Neural cell (in vitro differentiated cells): ENCODE measurements at regions not wholly inside any gene's neighbourhood (a gene's known extent, or its start where the extent isn't known, plus 50 kb on each side); places are given as distances from the start of the nearest gene placed in this dataset.

Source experiments
- EZH2 ChIP-seq: fragments of 200-600, 300-800 bp; shearing (Covaris generic), sonication (generic); IDR thresholded peaks from 2 replicates; pipeline ENCODE4 v1.6.1; 2014; ENCODE audit warnings: antibody characterized with exemption, low read length, borderline replicate concordance, mild to moderate bottlenecking; ENCODE audit not compliant: insufficient read depth, poor library complexity, severe bottlenecking
- MXI1 ChIP-seq: fragments of 450-650 bp; conservative IDR thresholded peaks from 2 replicates; pipeline ENCODE4 v1.6.1; 2014; ENCODE audit warnings: antibody characterized with exemption, mild to moderate bottlenecking; ENCODE audit not compliant: poor library complexity, severe bottlenecking
- POLR2AphosphoS5 ChIP-seq: IDR thresholded peaks from 2 replicates; pipeline ENCODE4 v1.6.1; 2012
- SMC3 ChIP-seq: fragments of 450-650 bp; conservative IDR thresholded peaks from 2 replicates; pipeline ENCODE4 v1.6.1; 2014; ENCODE audit warnings: antibody characterized with exemption, mild to moderate bottlenecking, moderate library complexity; ENCODE audit not compliant: poor library complexity
- TF ChIP-seq, protein P1 (sequence below): fragments of 450-650 bp; IDR thresholded peaks from 2 replicates; pipeline ENCODE4 v1.5.1; 2014; ENCODE audit warnings: antibody characterized with exemption, mild to moderate bottlenecking, moderate library complexity; ENCODE audit not compliant: poor library complexity, severe bottlenecking

DNA sequence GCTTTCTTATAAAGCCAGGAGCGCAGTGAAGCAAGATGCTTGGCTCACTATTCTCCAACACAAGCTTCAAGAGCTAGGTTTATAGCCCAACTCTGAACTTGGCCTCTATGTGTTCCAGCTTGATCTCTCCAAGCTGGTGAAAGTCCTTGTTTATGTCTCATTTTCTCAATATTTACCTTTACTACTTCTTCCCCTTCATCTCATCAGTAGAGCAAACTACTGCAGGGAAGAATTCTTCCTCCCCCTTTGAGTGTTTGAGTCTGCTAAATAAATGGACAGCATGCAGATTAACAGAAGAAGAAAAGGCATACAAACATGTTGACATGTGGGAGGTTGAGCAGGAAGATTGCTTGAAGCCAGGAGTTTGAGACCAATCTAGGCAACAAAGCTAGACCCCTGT is 460.7 kb downstream of the ZNF608 start:
- TF ChIP-seq SMC3 (no peak), MXI1 (no peak), EZH2 (no peak), POLR2AphosphoS5 (no peak)
- TF ChIP-seq, protein P1, sequence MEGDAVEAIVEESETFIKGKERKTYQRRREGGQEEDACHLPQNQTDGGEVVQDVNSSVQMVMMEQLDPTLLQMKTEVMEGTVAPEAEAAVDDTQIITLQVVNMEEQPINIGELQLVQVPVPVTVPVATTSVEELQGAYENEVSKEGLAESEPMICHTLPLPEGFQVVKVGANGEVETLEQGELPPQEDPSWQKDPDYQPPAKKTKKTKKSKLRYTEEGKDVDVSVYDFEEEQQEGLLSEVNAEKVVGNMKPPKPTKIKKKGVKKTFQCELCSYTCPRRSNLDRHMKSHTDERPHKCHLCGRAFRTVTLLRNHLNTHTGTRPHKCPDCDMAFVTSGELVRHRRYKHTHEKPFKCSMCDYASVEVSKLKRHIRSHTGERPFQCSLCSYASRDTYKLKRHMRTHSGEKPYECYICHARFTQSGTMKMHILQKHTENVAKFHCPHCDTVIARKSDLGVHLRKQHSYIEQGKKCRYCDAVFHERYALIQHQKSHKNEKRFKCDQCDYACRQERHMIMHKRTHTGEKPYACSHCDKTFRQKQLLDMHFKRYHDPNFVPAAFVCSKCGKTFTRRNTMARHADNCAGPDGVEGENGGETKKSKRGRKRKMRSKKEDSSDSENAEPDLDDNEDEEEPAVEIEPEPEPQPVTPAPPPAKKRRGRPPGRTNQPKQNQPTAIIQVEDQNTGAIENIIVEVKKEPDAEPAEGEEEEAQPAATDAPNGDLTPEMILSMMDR = no peak
